ENCODE measurements at regions not wholly inside any gene's neighbourhood (a gene's known extent, or its start where the extent isn't known, plus 50 kb on each side); places are given as distances from the start of the nearest gene placed in this dataset.

- TF ChIP-seq EP300 (IDR thresholded peaks at IDR 0.05; ENCODE audit: borderline replicate concordance) (no peak), EGR1 (IDR thresholded peaks at IDR 0.05) (no peak), CEBPB (IDR thresholded peaks at IDR 0.05) (no peak), NFIC (IDR thresholded peaks at IDR 0.05) (no peak), MAX (IDR thresholded peaks at IDR 0.05) (no peak), YY1 (IDR thresholded peaks at IDR 0.05; ENCODE audit: low read depth) (no peak), RAD21 (IDR thresholded peaks at IDR 0.05; ENCODE audit: low read depth) (no peak)
Observed at GRCh38 chr2:222043897-222044296, 254.9 kb downstream of the PAX3 start.

Data from Ishikawa (cell line).